Loucy (cell line): ENCODE measurements at regions not wholly inside any gene's neighbourhood (a gene's known extent, or its start where the extent isn't known, plus 50 kb on each side); places are given as distances from the start of the nearest gene placed in this dataset.

Source experiments
- H2AFZ ChIP-seq: fragments of 200-600 bp; sonication (generic); 2 replicates; pipeline ENCODE4 v1.6.0; 2016; ENCODE audit warnings: antibody characterized with exemption, mild to moderate bottlenecking, low read length, moderate library complexity
- H3F3A ChIP-seq: fragments of 200-600 bp; 2 replicates; pipeline ENCODE4 v1.6.0; 2016; ENCODE audit warnings: antibody characterized with exemption, low read depth, mild to moderate bottlenecking
- H3K27me3 ChIP-seq: fragments of 200-600 bp; sonication (generic); 2 replicates; pipeline ENCODE4 v1.6.1; 2014; ENCODE audit warnings: low read length, mild to moderate bottlenecking; ENCODE audit not compliant: insufficient read depth, poor library complexity, severe bottlenecking
- H3K36me3 ChIP-seq: fragments of 200-600 bp; sonication (generic); 2 replicates; pipeline ENCODE4 v1.6.1; 2016; ENCODE audit warnings: low read length; ENCODE audit not compliant: insufficient read depth
- H3K4me1 ChIP-seq: fragments of 200-600 bp; sonication (generic); 2 replicates; pipeline ENCODE4 v1.5.1; 2014; ENCODE audit warnings: low read length, mild to moderate bottlenecking; ENCODE audit not compliant: insufficient read depth, poor library complexity, severe bottlenecking
- H3K4me2 ChIP-seq: fragments of 200-600 bp; sonication (generic); 2 replicates; pipeline ENCODE4 v1.6.0; 2014; ENCODE audit warnings: antibody characterized with exemption, low read length, low read depth, mild to moderate bottlenecking; ENCODE audit not compliant: poor library complexity, severe bottlenecking
- H3K4me3 ChIP-seq: fragments of 200-600 bp; sonication (generic); 2 replicates; pipeline ENCODE4 v1.5.1; 2014; ENCODE audit warnings: low read length, mild to moderate bottlenecking, mixed read lengths; ENCODE audit not compliant: poor library complexity, severe bottlenecking
- H3K79me2 ChIP-seq: fragments of 200-600 bp; sonication (generic); 2 replicates; pipeline ENCODE4 v1.6.1; 2014; ENCODE audit warnings: low read length; ENCODE audit not compliant: insufficient read depth
- H3K9ac ChIP-seq: fragments of 200-600 bp; sonication (generic); 2 replicates; pipeline ENCODE4 v1.6.0; 2014; ENCODE audit warnings: mild to moderate bottlenecking, low read depth, low read length, moderate library complexity; ENCODE audit not compliant: poor library complexity, severe bottlenecking
- H3K9me2 ChIP-seq: fragments of 200-600 bp; sonication (generic); replicated peaks from 2 replicates; pipeline ENCODE4 v1.6.1; 2016; ENCODE audit warnings: low read depth, low read length, mixed read lengths
- H3K9me3 ChIP-seq: fragments of 200-600 bp; sonication (generic); 2 replicates; pipeline ENCODE4 v1.6.1; 2014; ENCODE audit warnings: mild to moderate bottlenecking, antibody characterized with exemption, low read length, low read depth; ENCODE audit not compliant: insufficient read depth
- H4K20me1 ChIP-seq: fragments of 200-600 bp; sonication (generic); 2 replicates; pipeline ENCODE4 v1.6.0; 2014; ENCODE audit warnings: antibody characterized with exemption, low read length, mild to moderate bottlenecking; ENCODE audit not compliant: insufficient read depth, poor library complexity, severe bottlenecking
- EZH2phosphoT487 ChIP-seq: fragments of 200-600 bp; IDR thresholded peaks from 2 replicates; pipeline ENCODE4 v1.6.1; 2018; ENCODE audit warnings: antibody characterized with exemption, mild to moderate bottlenecking, moderate library complexity, borderline replicate concordance
- TF ChIP-seq, protein P1 (sequence below): fragments of 200-600 bp; sonication (generic); conservative IDR thresholded peaks from 2 replicates; pipeline ENCODE4 v1.5.1; 2014; ENCODE audit warnings: mild to moderate bottlenecking, antibody characterized with exemption, low read length

GRCh38 chr16:86664522-86665318 is 86.4 kb downstream of the FOXL1 start:
- TF ChIP-seq EZH2phosphoT487, result no peak
- TF ChIP-seq, protein P1, sequence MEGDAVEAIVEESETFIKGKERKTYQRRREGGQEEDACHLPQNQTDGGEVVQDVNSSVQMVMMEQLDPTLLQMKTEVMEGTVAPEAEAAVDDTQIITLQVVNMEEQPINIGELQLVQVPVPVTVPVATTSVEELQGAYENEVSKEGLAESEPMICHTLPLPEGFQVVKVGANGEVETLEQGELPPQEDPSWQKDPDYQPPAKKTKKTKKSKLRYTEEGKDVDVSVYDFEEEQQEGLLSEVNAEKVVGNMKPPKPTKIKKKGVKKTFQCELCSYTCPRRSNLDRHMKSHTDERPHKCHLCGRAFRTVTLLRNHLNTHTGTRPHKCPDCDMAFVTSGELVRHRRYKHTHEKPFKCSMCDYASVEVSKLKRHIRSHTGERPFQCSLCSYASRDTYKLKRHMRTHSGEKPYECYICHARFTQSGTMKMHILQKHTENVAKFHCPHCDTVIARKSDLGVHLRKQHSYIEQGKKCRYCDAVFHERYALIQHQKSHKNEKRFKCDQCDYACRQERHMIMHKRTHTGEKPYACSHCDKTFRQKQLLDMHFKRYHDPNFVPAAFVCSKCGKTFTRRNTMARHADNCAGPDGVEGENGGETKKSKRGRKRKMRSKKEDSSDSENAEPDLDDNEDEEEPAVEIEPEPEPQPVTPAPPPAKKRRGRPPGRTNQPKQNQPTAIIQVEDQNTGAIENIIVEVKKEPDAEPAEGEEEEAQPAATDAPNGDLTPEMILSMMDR, result 0 out of 2 replicates have a peak, but pooled peaks have one; percentile 14
- Histone ChIP-seq H3K27me3 (no peaks in the 10 kb centered on the region), H3K79me2 (no peaks in the 10 kb centered on the region), H3K9ac (peak overlapping the region; percentile 69), H3F3A (peaks cover 10% of the 10 kb centered on the region), H3K9me2 (no peaks in the 10 kb centered on the region), H3K4me1 (peaks cover 72% of the 10 kb centered on the region), H3K36me3 (no peaks in the 10 kb centered on the region), H2AFZ (peak overlapping the region; percentile 9; the same call in 1 of the 2 replicates), H3K4me3 (peak overlapping the region; percentile 63), H3K9me3 (no peaks in the 10 kb centered on the region), H4K20me1 (no peaks in the 10 kb centered on the region), H3K4me2 (peak overlapping the region; percentile 82)

DNA sequence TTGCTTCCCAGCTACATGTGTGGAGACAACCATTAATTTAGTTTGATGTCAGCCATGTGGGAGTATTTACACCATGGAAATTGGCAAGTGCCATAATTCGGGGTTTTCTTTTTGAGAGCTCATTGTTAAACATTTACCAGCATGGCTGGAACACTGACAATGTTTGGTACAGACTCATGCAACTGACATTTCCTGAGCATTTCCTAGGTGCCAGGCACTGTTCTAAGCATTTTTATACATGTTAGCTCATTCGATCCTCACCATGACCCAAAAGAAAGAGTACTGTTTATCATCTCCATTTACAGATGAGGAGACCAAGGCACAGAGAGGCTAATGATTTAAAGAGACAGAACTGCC is 86.9 kb downstream of the FOXL1 start:
- H3K36me3 ChIP-seq, result no peaks in the 10 kb centered on the region
- no peaks in the 10 kb centered on the region for H3K9me2 ChIP-seq
- H3K9me3 ChIP-seq, result no peaks in the 10 kb centered on the region
- no peaks in the 10 kb centered on the region for H3K79me2 ChIP-seq
- peak overlapping the region; percentile 63 for H3K4me3 ChIP-seq
- H3K4me2 ChIP-seq, result peak overlapping the region; percentile 82
- no peaks in the 10 kb centered on the region for H4K20me1 ChIP-seq
- no peaks in the 10 kb centered on the region for H3K27me3 ChIP-seq
- H2AFZ ChIP-seq, result peak overlapping the region; percentile 9; the same call in 1 of the 2 replicates
- H3K4me1 ChIP-seq, result peaks cover 72% of the 10 kb centered on the region
- H3K9ac ChIP-seq, result peak overlapping the region; percentile 54
- TF ChIP-seq, protein P1, result no peak
- no peak for TF ChIP-seq EZH2phosphoT487
- H3F3A ChIP-seq, result peaks cover 10% of the 10 kb centered on the region

DNA sequence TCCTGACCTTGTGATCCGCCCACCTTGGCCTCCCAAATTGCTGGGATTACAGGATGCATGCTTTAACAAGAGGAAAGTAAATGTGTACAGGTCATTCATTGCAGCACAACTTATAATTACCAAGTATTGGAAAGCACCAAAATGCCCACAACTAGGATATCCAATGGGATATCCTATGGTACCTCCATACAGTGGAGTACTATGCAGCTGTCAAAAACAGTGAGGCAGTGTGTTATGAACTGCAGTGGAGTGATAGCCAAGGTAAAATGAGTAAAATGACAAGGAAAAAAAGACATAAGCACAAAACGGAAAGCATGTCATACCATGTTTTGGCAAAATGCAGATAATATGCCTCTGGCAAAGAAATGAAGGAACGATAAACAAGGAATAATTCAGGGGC is 87.6 kb downstream of the FOXL1 start:
- Histone ChIP-seq H3K4me2 (peak overlapping the region; percentile 82), H3F3A (peaks cover 10% of the 10 kb centered on the region), H3K9ac (peak overlapping the region; percentile 54), H2AFZ (no peak overlapping the region), H3K36me3 (no peaks in the 10 kb centered on the region), H3K4me3 (peak overlapping the region; percentile 63), H3K79me2 (no peaks in the 10 kb centered on the region), H3K9me2 (no peaks in the 10 kb centered on the region), H3K4me1 (peaks cover 72% of the 10 kb centered on the region), H3K9me3 (no peaks in the 10 kb centered on the region), H3K27me3 (no peaks in the 10 kb centered on the region), H4K20me1 (no peaks in the 10 kb centered on the region)
- TF ChIP-seq EZH2phosphoT487, result no peak
- TF ChIP-seq, protein P1, result no peak
